C4-2B (cell line): ENCODE measurements at regions not wholly inside any gene's neighbourhood (a gene's known extent, or its start where the extent isn't known, plus 50 kb on each side); places are given as distances from the start of the nearest gene placed in this dataset.

Source experiments
- ZFX ChIP-seq: fragments of 450-650 bp; IDR thresholded peaks from 2 replicates; pipeline ENCODE4 v1.6.1; 2017
- TF ChIP-seq, protein P1 (sequence below): fragments of 450-650 bp; conservative IDR thresholded peaks from 2 replicates; pipeline ENCODE4 v1.5.1; 2017; ENCODE audit warnings: mild to moderate bottlenecking

DNA sequence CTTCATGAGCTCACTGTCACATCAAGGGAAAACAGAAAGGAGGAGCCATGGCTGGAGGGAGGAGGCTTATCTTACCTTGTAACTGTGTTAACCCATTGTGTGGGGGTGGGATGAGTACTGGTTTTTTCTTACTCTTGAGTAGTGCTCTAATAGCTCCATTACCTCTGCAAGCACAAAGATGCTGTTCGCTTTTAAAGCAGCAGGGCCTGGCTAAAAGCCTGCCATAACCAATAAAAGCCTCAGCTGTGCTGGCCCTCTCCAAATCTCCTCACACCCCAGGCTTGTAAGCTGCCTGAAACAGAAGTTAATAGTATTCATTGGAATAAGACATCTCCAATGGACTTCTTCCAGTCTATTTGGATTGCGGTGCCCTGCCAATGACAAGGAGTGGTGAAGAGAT is 544.1 kb downstream of the TUSC7 start:
- TF ChIP-seq, protein P1, sequence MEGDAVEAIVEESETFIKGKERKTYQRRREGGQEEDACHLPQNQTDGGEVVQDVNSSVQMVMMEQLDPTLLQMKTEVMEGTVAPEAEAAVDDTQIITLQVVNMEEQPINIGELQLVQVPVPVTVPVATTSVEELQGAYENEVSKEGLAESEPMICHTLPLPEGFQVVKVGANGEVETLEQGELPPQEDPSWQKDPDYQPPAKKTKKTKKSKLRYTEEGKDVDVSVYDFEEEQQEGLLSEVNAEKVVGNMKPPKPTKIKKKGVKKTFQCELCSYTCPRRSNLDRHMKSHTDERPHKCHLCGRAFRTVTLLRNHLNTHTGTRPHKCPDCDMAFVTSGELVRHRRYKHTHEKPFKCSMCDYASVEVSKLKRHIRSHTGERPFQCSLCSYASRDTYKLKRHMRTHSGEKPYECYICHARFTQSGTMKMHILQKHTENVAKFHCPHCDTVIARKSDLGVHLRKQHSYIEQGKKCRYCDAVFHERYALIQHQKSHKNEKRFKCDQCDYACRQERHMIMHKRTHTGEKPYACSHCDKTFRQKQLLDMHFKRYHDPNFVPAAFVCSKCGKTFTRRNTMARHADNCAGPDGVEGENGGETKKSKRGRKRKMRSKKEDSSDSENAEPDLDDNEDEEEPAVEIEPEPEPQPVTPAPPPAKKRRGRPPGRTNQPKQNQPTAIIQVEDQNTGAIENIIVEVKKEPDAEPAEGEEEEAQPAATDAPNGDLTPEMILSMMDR = no peak
- no peak for TF ChIP-seq ZFX
